PC-9 (cell line): ENCODE measurements at regions not wholly inside any gene's neighbourhood (a gene's known extent, or its start where the extent isn't known, plus 50 kb on each side); places are given as distances from the start of the nearest gene placed in this dataset.

ENCODE experiments used
- BruUV-seq: library from RNA; stranded (reverse); fragments of 400-500 nt; replicated peaks from 2 replicates; lab custom pipeline; 2021; lab: Mats Ljungman, UMichigan
- CTCF ChIA-PET: fragments of 300-600 bp; sonication (Branson Sonifier 250); formaldehyde crosslinking; loops from one replicate; lab custom pipeline; 2022; ENCODE audit warnings: antibody characterized with exemption; lab: Charles Lee
- POLR2A ChIA-PET: fragments of 300-600 bp; sonication (Branson Sonifier 250); formaldehyde crosslinking; loops from one replicate; lab custom pipeline; 2022; ENCODE audit warnings: antibody characterized with exemption; ENCODE audit not compliant: unreplicated experiment; lab: Charles Lee
- DNase-seq, 2 experiments: peaks; one replicate each; pipeline versions ENCODE4 v3.0.0 to v3.0.0-alpha.2; 2015 to 2022; ENCODE audit warnings: mixed read lengths in 1 of 2
- H2AFZ ChIP-seq: fragments of 200-600 bp; sonication (generic); 2 replicates; pipeline ENCODE4 v1.8.1; 2017; ENCODE audit warnings: antibody characterized with exemption
- H3F3A ChIP-seq: fragments of 200-600 bp; sonication (generic); 2 replicates; pipeline ENCODE4 v1.8.1; 2017; ENCODE audit warnings: antibody characterized with exemption, mild to moderate bottlenecking, low read depth; ENCODE audit not compliant: insufficient read depth
- H3K27ac ChIP-seq: fragments of 200-600 bp; sonication (generic); 2 replicates; pipeline ENCODE4 v1.6.1; 2016; ENCODE audit warnings: mixed run types
- H3K27me3 ChIP-seq: fragments of 200-600 bp; sonication (generic); 2 replicates; pipeline ENCODE4 v1.6.1; 2016; ENCODE audit warnings: low read depth, mixed run types; ENCODE audit not compliant: insufficient read depth
- H3K36me3 ChIP-seq: fragments of 200-600 bp; sonication (generic); 2 replicates; pipeline ENCODE4 v1.6.1; 2016; ENCODE audit warnings: low read depth, mixed run types
- H3K4me1 ChIP-seq: fragments of 200-600 bp; sonication (generic); replicated peaks from 2 replicates; pipeline ENCODE4 v1.6.1; 2016; ENCODE audit warnings: mixed run types; ENCODE audit not compliant: insufficient read depth
- H3K4me2 ChIP-seq: fragments of 200-600 bp; sonication (generic); 2 replicates; pipeline ENCODE4 v1.6.1; 2017; ENCODE audit warnings: mixed run types
- H3K4me3 ChIP-seq: fragments of 200-600 bp; sonication (generic); 2 replicates; pipeline ENCODE4 v1.6.1; 2016; ENCODE audit warnings: mixed run types
- H3K79me2 ChIP-seq: fragments of 200-600 bp; sonication (generic); 2 replicates; pipeline ENCODE4 v1.6.1; 2017; ENCODE audit warnings: low read depth, mixed run types
- H3K9me2 ChIP-seq: fragments of 200-600 bp; sonication (generic); 2 replicates; pipeline ENCODE4 v1.8.1; 2017; ENCODE audit warnings: mild to moderate bottlenecking; ENCODE audit not compliant: insufficient read depth
- H3K9me3 ChIP-seq: fragments of 200-600 bp; sonication (generic); 2 replicates; pipeline ENCODE4 v1.8.1; 2016; ENCODE audit warnings: low read depth; ENCODE audit not compliant: insufficient read depth
- H4K20me1 ChIP-seq: fragments of 200-600 bp; sonication (generic); 2 replicates; pipeline ENCODE4 v1.8.1; 2017; ENCODE audit not compliant: insufficient read depth
- EZH2 ChIP-seq: fragments of 200-600 bp; sonication (generic); IDR thresholded peaks from 2 replicates; pipeline ENCODE4 v1.8.0; 2017; ENCODE audit warnings: antibody characterized with exemption, low read depth
- intact Hi-C: fragments of 100-400 bp; cut with micrococcal nuclease; formaldehyde crosslinking; loops from one replicate; pipeline ENCODE4 v1.10.0; 2022; ENCODE audit not compliant: unreplicated experiment
- TF ChIP-seq, protein P1 (sequence below): fragments of 200-600 bp; sonication (generic); conservative IDR thresholded peaks from 2 replicates; pipeline ENCODE4 v1.6.1; 2017; ENCODE audit warnings: mixed run types, antibody characterized with exemption, mild to moderate bottlenecking, moderate library complexity

DNA sequence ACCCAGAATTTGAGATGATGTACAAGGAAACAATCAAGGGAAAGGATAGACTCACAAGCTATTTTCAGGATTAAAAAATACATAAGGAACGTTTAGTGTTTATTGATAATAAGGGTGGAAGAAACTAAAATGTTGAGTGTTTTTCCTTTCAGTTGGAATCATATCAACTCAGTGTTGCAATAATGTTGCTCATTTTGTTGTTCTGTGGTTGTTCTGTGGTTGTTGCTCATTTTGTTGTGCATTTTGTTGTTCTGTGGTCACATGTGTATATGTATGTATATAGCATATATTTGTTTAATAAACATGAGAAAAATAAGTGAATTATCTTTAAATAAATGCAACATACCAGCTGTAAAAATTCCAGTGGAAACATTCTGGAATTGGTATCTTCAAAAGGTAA lies 262.4 kb upstream of the SPRY2 start:
- H3K79me2 ChIP-seq, result no peaks in the 10 kb centered on the region
- no peak overlapping the region for H3K4me2 ChIP-seq
- BruUV-seq, result no TSS peak
- no peaks in the 10 kb centered on the region for H3F3A ChIP-seq
- POLR2A ChIA-PET, result no interaction called here
- no peak for DNase-seq
- intact Hi-C loops, result no loop called here
- TF ChIP-seq EZH2, result no peak
- TF ChIP-seq, protein P1, sequence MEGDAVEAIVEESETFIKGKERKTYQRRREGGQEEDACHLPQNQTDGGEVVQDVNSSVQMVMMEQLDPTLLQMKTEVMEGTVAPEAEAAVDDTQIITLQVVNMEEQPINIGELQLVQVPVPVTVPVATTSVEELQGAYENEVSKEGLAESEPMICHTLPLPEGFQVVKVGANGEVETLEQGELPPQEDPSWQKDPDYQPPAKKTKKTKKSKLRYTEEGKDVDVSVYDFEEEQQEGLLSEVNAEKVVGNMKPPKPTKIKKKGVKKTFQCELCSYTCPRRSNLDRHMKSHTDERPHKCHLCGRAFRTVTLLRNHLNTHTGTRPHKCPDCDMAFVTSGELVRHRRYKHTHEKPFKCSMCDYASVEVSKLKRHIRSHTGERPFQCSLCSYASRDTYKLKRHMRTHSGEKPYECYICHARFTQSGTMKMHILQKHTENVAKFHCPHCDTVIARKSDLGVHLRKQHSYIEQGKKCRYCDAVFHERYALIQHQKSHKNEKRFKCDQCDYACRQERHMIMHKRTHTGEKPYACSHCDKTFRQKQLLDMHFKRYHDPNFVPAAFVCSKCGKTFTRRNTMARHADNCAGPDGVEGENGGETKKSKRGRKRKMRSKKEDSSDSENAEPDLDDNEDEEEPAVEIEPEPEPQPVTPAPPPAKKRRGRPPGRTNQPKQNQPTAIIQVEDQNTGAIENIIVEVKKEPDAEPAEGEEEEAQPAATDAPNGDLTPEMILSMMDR, result no peak
- H3K9me2 ChIP-seq, result no peaks in the 10 kb centered on the region
- H3K27me3 ChIP-seq, result no peaks in the 10 kb centered on the region
- H3K36me3 ChIP-seq, result no peaks in the 10 kb centered on the region
- no peaks in the 10 kb centered on the region; the same call in 1 of the 2 replicates for H3K9me3 ChIP-seq
- no peak overlapping the region for H3K4me3 ChIP-seq
- no peaks in the 10 kb centered on the region for H4K20me1 ChIP-seq
- no peak overlapping the region for H3K27ac ChIP-seq
- H3K4me1 ChIP-seq, result no peaks in the 10 kb centered on the region
- CTCF ChIA-PET, result no interaction called here
- 0 out of 2 replicates have a peak overlapping the region, but pooled peaks have one; percentile 48 for H2AFZ ChIP-seq

DNA sequence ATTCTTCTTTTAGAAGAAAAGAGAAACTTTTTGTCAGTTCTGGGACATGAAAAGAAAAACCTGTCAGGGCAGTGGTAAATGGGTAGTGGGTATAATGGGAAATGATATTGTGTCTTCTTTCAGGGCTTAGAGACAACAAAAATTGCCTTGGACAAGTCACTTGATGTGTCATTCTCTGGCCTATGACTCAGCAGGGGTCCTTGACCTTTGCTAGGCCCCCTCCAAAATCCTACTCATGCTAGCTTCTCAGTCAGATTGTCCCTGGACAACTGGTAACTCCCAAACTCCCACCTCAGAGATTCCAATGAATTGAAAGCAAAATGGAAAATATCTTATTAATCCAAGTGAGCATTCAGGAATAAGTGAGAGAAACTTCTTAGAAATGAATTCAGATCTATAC lies 258.8 kb upstream of the SPRY2 start:
- POLR2A ChIA-PET, result no interaction called here
- Histone ChIP-seq H3K27ac (no peak overlapping the region), H3K4me3 (no peak overlapping the region), H2AFZ (no peak overlapping the region), H3F3A (no peaks in the 10 kb centered on the region), H4K20me1 (no peaks in the 10 kb centered on the region), H3K36me3 (no peaks in the 10 kb centered on the region), H3K9me2 (no peaks in the 10 kb centered on the region), H3K79me2 (no peaks in the 10 kb centered on the region), H3K9me3 (no peaks in the 10 kb centered on the region; the same call in 1 of the 2 replicates), H3K27me3 (no peaks in the 10 kb centered on the region), H3K4me2 (no peak overlapping the region), H3K4me1 (no peaks in the 10 kb centered on the region)
- TF ChIP-seq, protein P1, result no peak
- TF ChIP-seq EZH2, result no peak
- CTCF ChIA-PET, result no interaction called here
- intact Hi-C loops, result no loop called here
- DNase-seq, result no peak
- no TSS peak for BruUV-seq

DNA sequence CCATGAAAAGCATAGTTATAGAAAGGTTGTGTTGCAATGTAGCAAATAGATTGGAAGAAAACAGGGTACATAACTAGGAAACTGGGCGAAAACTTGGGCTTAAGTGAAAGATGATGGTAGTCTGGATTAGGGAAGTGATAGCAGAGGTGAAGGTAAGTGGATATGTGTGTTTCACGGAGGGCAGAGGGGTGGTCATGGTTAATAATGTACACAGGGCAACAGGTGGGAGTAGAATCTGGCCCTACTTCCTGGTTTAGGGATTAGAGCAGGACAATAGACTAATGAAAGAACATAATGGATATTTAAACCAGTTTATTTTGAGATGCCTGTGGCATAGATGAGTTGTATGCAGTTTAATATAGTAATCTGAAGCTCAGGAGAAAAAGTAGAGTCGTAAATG lies 257.3 kb upstream of the SPRY2 start:
- TF ChIP-seq EZH2, result no peak
- TF ChIP-seq, protein P1, result no peak
- Histone ChIP-seq H3K36me3 (no peaks in the 10 kb centered on the region), H3K9me2 (no peaks in the 10 kb centered on the region), H3K79me2 (no peaks in the 10 kb centered on the region), H3K27ac (no peak overlapping the region), H3K9me3 (no peaks in the 10 kb centered on the region; the same call in 1 of the 2 replicates), H3K4me1 (no peaks in the 10 kb centered on the region), H4K20me1 (no peaks in the 10 kb centered on the region), H3K27me3 (no peaks in the 10 kb centered on the region), H3K4me3 (no peak overlapping the region), H3F3A (no peaks in the 10 kb centered on the region), H3K4me2 (no peak overlapping the region), H2AFZ (no peak overlapping the region)
- intact Hi-C loops, result no loop called here
- CTCF ChIA-PET, result no interaction called here
- POLR2A ChIA-PET, result no interaction called here
- DNase-seq, result no peak
- no TSS peak for BruUV-seq
